Glomerular visceral epithelial cell (primary cell): ENCODE measurements at regions not wholly inside any gene's neighbourhood (a gene's known extent, or its start where the extent isn't known, plus 50 kb on each side); places are given as distances from the start of the nearest gene placed in this dataset.

Experiments used
- DNase-seq: peaks from one replicate; pipeline ENCODE4 v3.0.0-alpha.2; 2016; ENCODE audit errors: extremely low spot score

DNA sequence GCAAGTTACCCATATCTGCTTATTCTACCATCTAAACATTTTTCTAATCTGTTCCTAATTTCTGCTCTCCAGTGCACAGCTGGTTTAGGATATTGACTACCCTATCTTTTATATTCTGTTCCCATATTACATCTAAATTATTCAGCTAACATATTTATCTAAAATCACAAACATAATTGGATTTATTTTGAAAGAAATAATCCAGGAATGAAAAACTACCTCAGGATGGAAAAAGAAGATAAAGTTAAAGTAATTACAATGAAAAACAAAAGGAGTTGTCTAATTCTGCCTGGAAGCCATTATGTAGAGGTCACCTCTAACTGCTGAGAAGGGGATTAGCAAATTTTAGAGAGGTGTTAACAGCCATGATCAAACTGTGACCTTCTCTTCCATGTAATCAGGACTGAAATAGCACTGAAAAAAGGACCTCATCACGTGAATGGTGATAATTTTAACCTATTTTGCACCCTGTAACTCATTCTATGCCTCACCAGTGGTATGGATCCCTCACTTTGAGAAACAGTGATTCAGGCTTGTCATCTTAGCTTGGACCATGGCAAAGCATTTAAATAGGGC, 653.3 kb downstream of the CDH11 start:
- no peak for DNase-seq

DNA sequence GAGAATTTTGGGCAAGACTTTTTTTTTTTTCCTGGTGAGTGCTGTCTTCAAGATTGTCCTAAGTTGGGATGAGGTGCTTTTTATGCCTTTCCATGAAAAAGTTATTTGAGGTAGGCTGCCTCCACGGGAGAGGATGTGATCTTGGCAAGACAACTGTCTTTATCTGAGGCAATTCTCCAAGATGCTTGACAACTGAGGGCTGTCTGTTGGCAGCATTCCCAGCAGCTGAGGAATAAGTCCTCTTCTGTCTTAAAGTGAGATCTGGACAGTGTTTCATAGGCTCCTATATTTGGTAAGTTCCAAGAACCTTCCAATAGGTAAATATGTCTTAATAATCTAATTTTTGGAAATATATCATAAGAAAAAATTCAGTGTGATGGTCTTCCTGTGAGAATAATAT, 662.0 kb downstream of the CDH11 start:
- DNase-seq: no peak

DNA sequence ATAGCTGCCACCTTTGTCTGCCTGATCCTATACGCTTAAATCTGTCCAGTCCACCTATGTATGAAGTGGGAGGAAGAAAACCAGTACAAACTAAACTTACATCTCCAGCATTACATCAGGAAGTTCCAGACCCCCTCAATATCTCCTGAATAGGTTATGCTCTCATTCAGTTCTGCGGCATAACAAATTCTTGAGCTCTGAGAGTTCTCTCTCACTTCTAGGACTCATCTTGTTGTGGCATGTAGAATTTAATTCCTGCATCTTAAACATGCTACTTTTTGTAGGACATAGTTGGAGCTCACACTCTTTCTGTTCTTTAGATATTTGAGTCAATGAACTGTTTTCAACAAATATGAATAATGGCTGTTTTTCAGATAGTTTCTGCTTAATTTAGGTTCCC, 662.5 kb downstream of the CDH11 start:
- no peak for DNase-seq

DNA sequence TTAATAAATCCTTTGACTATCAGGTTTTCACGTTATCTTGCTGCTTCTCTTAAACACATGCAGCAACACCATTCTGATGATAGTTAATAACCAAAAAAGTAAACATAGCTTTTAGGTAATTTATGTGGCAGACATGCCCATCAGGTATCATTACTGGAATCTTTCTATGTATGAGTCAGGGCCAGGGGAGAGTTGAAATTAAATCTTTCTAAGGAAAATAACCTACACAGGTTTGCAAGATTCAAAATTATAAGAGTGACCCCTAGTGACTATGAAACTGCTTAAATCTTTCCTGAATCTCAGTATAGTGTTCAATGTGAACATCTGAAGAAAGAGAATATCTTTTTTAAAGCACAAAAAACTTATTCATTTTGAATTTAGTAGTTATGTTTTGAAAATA, 666.6 kb downstream of the CDH11 start:
- peak; percentile 36 for DNase-seq

DNA sequence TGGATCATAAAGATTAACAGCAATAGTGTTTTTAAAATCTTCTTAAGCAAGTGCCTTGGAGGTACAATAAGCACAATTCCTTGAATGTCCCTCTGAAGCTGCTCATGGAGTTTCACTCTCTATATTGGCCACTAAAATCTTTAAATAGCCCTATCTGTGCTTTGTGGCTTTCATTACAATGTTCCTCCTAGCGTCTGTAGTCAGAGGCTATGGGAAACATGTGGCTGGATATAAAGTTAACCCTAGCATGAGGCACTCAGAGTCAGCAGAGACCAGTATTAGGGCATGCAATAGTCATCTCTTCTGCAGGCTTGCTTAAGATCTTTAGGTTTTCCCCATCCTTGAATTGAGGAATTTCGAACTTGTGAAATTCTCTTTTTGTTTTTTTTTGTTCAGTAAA, 668.2 kb downstream of the CDH11 start:
- DNase-seq: no peak

DNA sequence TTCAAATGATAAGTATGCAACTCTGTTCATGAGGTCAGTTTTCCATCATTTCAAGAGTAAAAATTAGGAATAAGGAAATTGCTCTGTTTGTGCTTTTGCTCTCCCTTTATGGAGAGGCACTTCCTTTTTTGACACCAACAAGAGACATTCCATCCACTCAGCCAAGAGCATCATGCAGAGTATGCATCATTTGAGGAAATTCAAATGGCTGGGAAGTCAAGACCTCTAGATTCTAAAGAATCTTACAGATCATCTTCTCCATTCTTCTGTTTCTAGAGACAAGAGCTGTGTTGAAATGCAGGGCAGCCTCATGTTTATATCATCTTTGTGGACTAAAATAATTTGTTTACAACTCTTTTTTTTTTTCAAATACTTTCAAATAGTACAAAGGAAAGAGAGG, 669.4 kb downstream of the CDH11 start:
- no peak for DNase-seq

DNA sequence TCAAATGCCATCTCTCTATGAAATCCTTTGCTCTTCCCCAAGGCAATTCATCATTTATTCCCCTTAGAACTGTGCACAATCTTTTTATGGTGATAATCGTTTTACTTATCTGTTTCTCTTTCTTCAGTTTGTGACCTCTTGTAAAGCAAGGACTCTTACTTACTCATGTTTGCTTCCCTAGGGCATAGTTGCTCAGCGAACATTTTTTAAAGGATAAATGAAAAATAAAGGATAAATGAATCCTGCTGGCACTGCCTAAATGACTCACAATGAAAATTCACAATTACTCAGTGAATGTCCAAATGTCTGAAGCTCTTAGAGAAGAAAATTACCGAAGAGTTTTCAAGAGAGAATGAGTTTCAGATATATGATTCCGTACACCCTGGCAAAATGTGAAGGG, 671.7 kb downstream of the CDH11 start:
- DNase-seq: no peak

DNA sequence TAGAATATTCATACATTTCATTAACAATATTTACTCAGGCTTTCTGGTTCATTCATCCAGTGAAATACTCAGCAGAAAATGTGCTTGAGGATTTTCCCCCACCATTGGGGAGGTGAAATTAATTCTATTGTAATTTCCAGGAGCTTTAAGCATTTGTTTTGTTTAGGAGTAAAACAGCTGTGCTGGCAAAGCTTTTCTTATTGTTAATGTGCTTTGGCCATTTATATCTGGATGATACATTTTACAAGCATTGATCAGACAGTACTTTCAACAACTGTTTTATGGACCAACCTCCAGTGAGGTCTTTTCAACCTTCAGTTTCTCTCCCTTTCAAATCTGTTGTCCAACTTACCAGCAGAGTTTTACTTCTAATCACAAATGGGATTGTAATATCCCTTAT, 672.4 kb downstream of the CDH11 start:
- no peak for DNase-seq

DNA sequence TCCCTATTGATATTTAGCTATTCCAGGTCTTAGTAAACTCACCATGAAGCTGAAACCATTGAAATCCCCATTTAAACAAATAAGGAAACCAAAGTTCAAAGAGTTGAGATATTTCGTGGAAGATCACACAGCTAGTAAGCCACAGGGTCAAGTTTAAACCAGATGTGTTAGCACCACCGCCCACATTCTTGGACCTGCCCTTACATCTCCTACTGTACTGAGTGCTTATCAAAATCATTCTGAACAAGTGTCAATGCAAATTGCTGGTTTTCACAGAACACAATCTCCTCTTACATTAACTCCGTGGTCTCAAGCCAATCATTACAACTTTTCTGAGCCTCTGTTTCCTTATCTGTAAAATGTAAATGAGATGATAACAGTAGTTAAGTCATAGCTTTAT, 676.2 kb downstream of the CDH11 start:
- no peak for DNase-seq

DNA sequence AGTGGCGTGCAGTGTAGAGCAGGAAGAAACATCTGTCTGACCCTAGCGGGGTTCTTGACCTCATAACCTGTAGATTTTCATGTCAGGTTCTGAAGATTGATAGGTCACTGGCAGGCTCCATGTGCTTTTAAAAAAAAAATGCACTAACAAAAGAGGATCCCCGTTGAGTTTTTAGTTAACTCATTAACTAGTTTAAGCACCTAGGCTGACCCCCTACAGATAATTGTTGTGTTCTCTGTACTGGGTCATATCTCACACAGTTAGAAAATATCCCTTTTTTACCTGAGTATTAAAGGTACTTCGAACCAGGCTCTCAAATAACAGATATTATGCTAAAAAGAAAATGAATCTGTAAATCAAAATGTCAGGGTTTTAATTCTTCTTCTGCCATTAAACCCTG, 676.6 kb downstream of the CDH11 start:
- no peak for DNase-seq

DNA sequence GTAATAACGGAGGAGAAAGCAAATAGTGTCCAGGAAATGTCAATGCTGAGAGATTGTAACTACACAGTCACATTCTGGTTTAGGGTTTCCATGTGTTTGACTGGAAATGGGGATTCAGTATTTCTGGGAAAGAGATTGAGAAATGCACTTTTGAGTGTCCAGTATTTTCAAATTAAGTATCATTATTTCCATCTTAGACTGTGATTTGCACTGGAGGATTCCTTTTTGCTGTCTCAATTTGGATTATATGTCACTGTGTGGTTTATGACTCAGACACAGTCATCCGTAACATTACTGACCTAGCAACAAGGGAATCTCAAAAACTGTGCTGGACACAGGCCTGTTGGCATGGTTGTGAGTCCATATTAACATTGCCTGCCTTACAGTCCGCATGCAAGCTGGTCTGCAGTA, 681.4 kb downstream of the CDH11 start:
- peak; percentile 92 for DNase-seq

DNA sequence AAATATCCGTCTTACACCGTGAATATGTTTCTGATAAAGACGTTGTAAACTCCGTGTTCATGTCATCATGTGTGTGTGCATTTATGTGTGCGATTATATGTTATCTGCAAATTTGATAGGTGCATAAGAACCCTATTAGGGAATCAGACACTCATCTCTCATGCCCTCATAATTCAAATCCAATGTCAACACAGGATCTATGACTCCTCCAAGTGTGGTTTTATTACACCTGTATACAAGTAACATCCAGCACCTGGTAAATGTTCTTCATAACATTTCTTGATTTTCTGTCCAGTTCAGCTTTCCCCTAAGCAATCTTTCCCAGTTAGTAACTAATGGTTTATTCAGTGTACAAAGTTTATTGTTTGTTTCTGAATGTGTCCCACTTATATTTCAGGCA, 681.9 kb downstream of the CDH11 start:
- no peak for DNase-seq

DNA sequence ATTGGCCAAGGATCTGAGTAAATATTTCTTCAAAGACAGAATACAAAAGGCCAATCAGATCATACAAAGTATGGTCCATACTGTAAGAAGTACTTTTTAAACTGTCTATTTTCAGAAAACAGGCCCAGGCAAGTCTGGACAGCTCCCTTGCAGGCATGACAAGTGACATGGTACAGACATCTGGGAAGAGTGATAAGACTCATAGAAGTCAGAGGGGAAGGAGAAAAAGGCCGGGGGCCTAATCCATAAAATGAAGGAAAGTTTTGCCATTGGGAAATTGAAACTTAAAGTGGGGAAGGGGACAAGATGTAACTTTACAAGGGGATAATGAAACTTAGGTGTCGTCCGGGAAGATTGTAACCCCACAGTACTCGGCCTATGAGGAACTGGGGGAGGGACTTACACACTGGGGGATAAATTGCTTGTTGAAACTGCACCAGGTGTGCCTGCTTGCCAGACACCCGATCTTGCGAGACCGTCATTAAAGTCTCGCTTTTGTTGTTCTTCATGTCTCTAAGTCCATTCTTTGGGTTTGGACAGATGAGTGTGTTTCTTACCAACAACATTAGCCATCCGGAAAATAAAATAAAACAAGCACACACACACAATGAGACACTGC, 684.0 kb downstream of the CDH11 start:
- no peak for DNase-seq

DNA sequence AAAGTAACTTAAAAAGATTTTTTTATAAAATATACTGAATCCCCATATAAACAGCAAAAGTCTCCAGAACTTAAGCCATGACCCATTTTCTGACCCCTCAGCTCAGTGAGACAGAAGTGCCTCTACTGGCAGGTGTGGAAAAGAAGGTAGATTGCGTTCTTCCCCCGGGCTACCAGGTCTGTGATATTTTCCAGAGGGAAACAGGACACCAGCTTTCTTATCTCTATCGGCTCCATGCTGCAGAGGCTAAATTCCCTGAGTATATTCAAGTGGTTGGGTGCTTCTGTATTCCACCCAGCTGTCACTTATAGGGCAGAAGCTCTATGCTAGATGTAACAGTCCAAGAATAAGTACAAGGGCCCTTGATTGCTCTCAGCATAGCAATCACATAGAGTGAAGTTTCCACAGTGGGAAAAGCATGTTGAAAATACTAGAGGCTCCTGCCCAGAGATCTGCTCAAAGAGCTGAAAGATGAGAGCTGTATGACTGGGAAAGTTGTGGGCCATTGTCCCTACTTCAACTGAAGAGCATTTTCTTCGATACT, 687.3 kb downstream of the CDH11 start:
- no peak for DNase-seq

DNA sequence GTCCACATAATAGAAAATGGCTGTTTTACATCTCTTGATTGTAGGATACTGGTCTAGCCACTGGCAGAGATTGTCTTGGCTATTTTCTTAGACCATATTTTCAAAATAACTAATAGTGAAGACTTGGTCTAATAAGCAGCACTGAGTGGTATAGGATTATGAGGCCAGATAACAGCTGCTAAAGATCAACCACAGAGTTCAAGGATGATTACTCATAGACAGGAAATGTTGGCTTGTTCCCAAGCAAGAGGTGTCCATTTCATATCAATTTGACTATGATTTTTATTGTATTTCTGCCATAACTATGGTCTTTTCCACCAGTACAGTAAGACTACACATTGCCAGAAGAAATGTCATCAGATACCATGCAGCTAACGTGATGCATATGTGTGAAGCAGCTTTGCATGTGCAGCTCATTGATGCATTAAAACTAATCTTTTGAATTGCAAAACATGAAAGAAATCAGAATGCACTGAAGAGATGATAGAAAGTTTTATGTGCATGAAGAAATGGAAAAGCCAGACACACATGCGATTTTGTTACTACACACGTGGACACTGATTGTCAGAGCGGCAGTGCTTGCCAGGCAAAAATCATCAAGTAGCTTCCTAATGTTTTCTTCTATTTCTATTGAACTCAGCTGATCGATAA, 693.3 kb downstream of the CDH11 start:
- DNase-seq: peak; percentile 78

DNA sequence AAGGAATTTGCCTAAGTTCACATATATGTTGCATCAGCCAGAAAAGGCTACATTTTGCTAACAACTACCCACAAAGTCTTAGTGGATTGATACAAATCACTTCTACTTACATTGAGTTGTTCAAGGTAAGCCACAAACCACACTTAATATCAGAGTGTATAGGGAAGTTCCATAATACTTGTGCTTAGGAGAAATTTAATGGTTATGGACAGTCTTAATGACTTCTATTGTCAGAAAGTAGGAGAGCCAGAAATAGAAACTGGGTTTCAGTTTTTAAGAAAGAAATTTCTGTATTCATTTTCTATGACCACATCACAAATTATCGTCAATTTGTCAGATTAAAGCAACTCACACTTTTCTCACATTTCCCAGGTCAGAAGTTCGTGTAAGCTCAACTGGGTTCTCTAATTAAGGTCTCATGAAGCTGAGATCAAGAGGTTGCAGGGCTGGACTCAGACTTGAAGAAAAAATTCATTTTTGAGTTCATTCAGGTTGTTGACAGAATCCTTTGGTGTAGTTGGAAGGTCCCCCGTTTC, 695.7 kb downstream of the CDH11 start:
- no peak for DNase-seq

DNA sequence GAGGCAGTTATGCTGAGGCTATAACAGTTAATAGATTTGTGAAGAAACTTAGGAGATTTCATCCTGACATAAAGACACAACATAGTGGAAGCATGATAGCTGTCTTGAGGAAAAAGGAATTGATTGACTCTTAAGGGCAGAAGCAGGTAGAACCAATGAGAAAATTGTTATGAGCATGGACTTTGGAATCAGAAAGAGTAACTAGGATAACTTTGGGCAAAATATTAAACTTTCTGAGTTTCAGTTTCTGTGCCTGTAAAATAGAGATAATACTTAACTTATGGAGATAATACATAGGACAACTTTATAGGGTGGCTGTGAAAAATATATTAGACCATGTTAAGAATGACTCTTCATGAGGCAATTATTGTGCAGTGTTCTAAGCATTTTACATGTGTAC, 696.5 kb downstream of the CDH11 start:
- no peak for DNase-seq

DNA sequence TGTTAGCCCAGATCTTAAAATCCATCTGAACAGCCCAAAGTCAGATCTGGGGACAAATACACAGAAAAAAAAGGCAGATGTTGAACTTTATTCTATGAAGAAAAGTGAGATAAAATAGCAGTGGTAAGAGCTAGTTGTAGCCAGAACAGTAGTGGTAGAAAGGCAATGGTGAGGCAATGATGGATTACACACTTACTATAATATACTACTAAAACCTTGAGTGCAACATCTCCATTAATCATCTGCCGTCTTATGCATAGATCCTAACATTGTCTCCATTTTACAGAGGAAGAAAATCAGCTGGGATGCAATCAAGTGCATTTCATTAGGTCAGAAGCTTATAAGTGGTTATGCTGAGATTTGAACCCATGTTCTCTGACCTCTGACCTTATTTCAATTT, 699.6 kb downstream of the CDH11 start:
- DNase-seq: no peak

DNA sequence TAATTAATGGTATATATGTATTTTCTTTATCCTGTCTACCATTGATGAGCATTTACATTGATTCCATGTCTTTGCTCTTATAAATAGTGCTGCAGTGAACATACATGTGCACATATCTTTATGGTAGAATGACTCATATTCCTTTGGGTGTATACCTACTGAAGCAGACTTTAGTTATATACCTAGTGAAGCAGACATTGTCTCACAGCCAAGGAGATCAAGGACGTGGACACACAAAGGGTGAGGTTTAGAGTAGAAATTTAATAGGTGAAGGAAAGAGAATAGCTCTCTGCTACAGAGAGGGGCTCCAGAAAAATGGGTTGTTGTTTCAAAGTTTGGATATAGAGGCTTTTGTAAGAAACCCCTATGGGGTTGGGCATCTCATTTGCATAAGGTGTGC, 700.3 kb downstream of the CDH11 start:
- DNase-seq: no peak

DNA sequence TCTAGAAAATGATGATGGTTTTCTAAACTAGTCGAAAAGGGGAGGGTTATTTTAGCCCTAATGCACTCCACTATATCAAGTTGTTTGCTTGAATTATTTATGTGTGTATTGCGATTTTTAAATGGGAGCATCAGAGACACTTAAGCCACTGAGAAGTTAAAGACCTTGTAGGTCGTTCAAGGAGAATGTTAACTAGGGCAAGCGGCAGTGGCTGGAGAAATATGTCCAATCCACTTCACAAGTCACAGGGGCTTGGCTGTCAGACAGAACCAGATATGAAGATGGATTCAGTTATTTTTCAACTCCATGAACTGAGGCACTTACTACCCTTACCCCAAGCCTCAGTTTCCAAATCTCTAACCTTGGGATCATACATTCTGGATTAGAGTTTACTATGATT, 702.0 kb downstream of the CDH11 start:
- DNase-seq: no peak

DNA sequence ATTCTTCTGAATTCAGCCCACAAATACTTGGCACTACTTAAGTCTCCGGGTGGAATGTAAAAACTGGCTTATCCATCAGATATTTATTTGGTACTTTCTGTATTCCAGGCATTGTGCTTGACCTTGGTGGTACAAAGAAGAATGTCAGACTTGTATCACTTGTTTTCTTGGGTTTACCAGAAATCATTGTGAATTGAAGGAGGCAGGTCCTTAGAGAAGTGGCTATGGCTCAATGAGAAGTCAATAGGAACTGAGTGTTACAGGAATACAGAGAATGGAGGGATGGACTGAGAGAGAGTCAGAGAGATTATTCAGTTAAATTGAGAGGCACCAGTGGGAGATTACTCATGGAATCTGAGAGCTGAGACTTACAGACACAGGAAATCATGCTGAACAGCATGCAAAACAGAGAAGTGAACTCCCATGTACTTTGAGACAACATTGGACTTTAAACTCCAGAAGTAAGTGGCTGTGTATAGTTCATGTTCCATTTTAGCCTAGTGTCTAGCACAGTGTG, 704.1 kb downstream of the CDH11 start:
- peak; percentile 2 for DNase-seq

DNA sequence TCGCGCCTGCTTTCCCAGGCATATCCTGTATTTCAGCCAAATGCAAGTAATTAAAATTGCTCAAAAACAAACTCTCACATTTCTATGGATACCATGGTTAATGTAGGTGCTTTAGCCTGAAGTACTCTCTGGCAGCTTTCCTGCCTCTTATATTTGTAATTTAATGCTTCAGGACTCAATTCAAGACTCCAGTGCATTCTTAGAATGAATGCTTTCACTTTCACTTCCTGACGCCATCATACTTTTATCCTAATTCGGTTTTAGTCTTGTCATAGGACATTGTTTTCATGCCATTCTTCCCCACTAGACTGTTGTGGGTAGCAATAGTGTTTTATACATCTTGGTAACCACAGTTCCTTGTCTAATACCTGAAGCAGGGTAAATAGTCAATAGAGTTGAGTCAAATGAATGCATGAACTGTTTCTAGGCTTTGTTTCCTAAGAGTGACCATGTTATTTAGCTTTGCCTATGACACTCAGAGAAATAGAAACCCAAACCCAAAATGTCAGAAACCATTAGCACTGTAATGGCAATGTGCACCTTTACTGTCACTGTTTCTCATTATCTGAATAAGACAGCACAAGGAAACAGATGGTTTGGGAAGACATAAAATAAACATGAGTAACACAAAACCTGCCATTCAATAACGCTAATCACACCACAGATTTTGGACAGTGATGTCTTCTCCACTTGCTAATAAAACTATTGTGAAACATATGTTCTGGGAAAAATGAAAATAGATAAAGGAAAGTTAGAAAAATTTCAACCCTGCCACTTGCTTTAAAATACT, 705.5 kb downstream of the CDH11 start:
- peak; percentile 47 for DNase-seq
